HG02623 (cell line): ENCODE measurements at regions not wholly inside any gene's neighbourhood (a gene's known extent, or its start where the extent isn't known, plus 50 kb on each side); places are given as distances from the start of the nearest gene placed in this dataset.

Experiments used
- ATAC-seq: cut with Tn5 transposase; IDR thresholded peaks from one replicate; pipeline ENCODE4 v1.9.1; 2021; ENCODE audit warnings: moderate library complexity; ENCODE audit not compliant: unreplicated experiment

DNA sequence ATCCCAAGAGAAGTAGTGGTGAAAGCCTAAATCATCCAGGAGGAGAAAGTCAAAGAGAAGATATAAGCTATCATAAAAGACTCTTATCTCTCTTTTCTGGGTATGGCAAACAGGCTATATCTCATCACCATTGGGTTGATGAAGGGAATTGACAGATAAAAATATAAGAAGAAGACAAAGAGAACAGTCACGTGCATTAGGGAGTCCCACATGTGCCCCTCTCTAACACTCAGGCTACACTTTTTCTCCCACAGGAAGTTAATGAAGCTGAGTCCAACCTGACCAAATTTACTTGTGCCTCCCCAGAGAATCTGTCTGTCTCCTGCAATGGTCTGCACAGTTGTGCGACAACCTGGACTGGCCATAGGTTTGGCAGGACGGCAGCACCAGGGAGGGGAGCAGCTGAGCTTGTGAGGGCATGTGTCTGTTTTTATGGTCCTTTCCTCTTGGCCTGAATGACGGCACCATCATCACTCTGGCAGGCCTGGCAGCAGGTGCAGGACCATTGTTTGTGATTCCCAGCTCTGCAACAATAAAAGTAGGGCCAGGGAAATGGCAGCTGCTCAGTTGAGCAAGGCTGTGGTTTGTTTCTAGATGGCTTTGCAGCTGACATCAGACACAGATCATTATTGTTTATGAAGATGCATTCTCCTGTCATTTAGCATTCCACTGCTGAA lies 144.5 kb upstream of the MCHR2 start:
- no peak for ATAC-seq

DNA sequence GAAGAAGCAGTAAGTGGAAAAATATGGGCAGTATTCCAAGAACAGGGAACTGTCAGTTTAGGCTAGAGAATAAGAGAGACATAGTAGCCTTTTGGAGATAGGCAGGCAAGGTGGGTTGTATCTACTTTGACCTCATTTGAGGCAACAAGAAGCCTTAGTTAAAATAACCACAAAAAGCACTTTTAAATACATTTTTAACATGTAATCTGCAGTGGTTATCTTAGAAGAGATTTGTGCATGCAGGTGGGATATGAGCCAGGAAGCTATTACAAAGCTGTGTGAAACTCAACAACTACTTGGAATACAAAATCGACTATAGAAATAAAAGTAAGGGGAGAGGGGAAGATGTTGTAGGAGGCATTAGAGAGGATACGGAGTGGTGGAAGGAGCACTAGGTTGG lies 143.7 kb upstream of the MCHR2 start:
- ATAC-seq = no peak

DNA sequence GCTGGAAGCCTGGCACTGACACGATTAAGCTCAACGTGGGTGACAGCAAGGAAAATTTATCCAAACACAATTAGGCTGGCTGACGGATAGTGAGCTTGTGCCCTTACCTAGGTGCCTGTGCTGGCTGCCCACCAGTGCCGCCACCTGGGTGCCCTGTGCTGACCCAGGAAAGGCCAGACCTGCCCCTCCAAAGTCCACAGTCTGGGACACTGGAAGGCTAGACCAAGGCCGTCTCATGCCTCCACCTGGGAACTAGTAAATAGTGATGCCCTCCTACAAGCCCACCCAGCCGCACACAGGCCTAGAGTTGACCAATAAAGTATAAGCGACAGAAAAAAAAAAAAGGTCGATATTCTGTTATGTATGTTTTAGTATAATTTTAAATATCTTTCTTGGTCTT lies 142.6 kb upstream of the MCHR2 start:
- ATAC-seq = no peak

DNA sequence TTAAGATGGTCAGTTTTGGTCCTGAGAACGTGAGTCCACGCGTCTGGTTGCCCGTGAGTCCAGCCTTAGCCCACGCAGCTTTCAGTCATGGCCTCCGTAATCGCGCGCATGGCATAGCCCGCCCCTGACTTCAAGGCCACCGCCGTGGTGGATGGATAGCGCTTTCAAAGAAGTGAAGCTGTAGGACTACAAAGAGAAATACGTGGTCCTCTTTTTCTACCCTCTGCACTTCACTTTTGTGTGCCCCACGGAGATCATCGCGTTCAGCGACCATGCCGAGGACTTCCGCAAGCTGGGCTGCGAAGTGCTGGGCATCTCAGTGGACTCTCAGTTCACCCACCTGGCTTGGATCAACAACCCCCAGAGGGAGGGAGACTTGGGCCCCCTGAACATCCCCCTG lies 142.0 kb upstream of the MCHR2 start:
- ATAC-seq = no peak

DNA sequence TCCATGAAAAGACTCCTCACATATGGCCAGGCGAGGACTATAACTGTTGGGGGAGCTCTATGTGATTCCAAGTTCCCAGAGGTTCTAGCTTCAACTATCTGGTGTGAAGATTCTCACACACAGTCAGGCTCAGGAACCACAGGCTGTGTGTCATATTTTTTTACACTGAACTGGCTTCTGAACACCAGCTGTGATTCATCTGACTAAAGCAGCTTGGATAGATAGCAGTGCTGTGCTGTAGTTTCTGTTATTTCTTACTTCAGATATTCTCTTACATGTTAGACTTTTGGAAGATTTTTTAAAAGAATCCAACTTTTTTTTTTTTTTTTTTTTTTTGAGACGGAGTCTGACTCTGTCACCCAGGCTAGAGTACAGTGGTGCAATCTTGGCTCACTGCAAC lies 140.7 kb upstream of the MCHR2 start:
- ATAC-seq = no peak

DNA sequence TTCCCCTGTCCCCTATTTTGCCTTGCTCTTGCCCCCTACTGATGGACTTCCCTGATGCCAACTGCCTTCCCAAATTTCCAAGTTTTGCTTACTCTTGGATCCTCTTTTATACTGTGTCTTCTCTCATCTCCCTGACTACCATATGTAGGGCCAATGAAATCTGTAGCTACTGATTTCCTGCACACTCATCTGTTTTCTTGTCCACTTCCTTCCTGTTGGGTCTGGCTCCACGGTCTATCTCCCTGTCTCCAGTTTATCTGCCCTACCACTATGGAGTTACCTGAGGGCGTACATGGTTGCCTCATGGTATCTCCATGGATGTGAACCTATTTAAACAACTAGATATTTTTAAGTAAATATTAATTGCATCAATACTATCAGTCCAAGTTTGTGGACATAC lies 140.3 kb upstream of the MCHR2 start:
- ATAC-seq = no peak

DNA sequence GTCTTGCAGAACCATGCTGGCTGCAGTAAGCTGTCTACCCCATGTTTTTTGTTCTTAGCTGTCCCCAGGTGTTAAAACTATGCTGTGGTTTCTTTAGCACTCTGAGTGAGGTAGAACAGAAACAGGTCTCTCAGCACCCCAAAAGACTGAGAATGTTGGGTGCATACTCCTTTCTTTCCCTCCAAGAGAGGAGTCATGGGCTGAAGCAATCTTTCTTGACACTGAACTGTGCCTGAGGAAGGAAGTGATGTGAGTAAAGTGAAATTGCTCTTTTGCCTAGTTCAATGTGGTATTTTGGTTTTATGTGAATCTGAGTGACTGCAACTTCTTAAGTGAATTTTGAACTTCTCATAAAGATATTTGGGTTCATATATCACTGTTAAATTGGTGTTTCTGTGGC lies 138.0 kb upstream of the MCHR2 start:
- ATAC-seq = no peak

DNA sequence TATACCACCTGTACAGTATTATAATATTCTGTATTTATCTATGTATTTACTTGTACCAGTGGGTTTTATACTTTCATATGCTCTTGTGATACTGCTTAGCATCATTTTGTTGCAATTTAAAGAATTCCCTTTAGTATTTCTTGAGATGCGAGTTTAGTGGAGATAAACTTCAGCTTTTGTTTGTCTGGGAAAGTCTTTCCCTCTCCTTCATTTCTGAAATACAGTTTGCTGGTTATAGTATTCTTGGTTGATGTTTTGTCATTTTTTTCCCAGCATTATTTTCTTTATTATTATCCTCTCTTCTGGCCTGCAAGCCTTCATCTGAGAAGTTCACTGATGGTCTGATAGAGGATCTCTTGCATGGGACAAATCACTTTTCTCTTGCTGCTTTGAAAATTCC lies 136.6 kb upstream of the MCHR2 start:
- ATAC-seq = no peak

DNA sequence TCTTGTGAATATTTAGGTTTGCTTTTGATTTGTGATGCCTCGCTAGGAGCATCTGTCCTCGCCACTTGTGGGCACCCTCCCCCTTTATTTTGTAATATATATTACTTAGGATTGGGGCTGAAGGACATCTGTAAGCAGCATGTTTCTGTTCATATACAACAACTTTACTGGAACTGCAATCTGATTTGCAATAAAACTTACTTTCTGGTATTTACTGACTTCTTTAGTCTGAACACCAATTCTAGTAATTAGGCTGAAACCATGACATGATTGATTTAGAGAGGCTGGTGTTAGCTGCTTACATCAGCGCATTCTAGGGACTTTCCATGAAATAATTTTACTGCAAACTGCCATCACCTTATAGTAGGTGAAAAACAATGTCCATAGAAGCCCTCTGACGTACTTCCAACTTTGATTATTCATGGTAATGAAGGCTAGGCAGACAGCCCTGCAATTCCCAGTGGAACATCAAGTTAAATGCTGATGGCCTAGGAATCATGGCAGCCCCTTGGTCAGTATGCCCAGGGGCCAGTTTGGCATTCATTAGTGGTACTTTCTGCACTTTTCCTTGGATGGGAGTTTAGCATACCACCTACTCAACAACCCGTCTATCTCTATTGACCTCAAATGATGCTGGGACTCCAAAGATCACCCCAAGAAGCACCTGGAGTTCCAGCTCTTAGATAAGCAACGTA lies 132.9 kb upstream of the MCHR2 start:
- peak; percentile 54 for ATAC-seq

DNA sequence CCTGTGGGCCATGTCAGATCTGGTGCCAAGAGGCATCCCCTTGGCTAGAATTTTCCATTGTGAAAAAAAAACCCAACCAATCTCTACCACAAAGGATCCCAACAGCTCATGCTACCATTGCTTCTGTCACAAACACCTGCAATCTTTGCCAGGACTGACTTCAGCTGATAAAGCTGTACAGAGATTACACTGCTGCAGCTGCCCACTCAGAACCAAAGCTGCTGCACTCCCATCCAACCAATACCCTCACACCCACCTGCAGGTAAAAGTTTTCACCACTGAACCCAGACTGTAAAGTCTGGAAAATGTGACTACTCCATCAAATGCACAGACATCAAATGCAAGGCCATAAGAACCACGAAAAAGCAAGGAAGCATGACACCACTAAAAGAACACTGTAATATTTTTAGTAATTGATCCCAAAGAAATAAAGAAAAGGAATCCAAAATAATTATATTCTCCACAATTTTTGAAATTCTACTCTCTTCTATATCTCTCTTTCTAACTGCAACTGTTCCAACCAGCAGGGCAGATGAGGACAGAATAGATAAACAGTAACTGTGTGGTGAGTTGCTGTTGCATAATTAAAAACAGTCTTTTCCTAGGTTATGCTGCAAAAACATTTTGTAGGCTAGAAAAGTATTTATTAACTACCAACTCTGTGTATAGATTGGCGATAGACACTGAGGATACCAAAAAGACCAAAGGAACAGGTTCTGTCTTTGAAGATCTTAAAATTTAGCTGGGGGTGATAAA lies 128.0 kb upstream of the MCHR2 start:
- ATAC-seq = no peak

DNA sequence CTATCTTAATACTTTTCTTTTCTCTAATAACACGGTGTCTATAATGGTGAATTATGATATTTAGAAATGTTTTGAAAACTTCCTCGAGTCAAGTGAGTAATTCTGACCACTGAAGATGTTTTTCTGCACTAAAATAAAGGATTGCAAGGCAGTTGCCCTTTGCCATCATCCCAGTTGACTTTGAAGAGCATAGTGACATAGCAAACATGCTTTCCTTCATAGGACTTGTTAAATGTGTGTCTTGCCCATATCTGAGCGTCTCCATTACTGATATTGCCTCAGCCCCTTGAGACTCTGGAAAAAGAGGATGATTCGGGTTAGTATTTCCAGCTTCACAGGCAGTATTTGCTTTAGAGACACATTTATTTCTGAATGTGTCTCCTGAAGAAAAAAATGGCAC lies 125.2 kb upstream of the MCHR2 start:
- ATAC-seq = no peak

DNA sequence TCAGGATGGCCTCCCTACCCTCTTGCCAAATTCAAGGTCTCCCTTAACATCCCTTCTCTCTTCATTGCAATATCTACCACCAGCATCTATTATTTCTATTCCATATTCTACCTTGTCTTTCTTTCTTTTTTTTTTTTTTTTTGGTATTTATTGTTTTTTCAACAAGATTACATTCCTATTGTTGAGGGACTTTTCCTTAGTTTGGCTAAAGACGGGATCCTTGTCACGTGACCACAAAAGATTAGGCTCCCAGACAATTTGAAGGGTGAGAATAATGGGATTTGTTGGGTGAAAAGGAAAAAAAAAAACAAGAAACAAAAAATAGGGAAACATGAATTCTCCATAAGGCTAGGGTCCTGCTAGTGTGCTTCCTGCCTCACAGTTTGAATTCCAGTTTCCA lies 124.3 kb upstream of the MCHR2 start:
- no peak for ATAC-seq

DNA sequence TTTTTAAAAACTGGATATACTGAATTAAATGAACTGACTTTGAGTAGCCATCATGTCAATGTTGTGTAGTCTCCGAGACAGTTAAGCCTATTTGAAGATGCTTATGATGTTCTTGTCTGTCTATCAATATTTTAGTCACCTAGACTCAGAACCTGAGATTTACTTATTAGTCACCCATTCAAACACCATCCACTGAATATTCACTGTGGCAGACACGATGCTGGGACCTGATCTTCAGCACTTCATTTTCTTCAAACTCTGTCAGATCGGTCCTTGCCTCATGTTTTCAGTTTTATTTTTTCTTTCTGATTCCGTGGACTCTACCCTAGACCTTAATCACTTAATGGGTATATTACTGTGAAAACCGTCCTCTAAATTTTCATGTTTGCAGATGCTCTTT lies 123.7 kb upstream of the MCHR2 start:
- ATAC-seq = no peak

DNA sequence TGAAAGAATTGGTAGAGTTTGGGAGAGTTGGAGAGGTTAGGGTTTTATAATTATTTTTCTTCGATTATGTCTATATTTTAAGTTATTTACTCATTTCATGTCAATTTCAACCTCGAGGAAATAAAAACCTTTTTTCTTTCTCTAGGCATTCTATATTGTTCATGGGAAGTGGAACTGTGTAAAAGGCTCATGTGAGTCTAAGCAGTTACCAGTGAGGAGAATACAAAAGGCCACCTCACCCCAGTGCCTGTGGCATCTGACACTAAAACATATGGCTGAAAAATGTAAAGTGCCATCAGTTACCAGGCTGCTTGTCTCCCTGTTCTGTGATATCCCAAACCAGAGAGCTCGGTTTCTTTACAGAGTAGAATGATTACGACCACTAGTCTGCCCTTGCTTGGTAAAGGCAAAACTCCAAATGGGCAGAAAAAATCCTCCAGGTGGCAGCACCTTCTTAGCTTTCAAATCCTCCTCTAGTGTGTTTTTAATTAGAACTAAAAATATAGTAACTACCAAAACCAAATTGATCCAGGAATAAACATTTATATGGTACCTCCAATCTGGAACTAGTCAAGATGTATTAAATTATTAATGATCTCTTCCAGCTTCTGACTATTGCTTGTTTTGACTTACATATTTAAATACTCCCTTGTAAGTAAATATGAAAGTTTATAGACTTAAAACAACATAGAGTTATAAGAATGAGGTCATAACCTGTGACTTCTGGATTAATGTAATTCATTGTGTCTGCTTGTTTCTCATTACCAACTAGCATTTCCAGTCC lies 122.6 kb upstream of the MCHR2 start:
- no peak for ATAC-seq

DNA sequence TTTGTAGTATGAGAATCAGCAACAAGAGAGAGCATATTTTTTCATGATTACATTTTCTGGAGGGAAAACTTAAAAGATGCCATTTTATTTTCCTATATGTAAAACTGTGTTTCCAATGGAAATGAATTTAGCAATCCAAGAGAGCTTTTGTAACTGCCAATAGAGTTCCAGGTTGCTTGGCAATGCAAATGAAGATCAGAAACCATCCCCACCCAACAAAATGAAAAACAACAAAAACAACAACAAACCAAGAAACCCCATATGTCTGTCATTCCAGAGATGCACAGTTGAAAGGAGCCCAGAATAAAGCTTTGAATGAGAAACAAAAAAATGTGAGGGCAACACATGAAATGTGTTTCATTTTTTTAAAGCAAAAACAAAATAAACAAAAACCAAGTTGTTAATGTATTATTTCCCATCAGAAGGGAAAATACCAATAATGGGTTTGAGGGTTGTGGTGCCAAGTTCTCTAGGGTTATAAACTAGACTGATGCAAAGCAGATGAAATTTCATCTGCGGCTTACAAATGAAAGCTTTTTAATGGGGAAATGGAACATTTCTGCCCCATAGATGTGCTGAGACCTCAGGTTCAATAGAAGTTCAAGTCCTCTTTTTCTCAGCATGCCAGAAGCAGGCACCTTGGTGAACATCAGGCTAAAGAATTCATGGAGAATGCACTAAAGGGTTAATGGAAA lies 121.5 kb upstream of the MCHR2 start:
- no peak for ATAC-seq

DNA sequence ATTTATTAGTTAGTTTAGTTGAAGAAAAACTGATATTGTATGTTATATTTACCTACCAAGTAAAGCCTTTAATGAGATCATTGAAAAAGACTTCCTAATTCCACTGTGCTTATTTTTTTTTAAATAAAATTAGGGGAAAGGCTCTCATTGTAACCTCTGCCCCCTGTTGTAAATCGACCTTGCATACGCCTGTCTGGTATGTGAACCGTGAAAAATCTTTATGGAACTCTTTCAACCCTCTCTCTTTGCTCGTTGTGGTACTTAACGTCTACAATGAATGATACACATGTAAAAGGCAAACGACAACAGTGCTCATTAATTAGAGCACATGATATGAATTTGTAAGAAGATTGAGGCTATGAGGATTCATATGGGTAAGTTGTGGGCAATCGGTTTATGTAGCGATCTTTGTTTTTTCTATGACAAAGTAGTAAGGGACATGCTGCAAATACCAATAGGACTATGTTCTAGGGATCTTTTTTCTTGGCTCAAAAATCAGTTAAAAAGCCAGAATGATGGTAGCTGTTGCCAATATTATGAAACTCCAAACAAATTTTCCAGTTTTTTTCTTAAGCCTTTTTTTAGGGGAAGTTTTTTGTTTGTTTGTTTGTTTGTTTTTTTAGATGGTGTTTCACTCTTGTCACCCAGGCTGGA lies 119.0 kb upstream of the MCHR2 start:
- no peak for ATAC-seq

DNA sequence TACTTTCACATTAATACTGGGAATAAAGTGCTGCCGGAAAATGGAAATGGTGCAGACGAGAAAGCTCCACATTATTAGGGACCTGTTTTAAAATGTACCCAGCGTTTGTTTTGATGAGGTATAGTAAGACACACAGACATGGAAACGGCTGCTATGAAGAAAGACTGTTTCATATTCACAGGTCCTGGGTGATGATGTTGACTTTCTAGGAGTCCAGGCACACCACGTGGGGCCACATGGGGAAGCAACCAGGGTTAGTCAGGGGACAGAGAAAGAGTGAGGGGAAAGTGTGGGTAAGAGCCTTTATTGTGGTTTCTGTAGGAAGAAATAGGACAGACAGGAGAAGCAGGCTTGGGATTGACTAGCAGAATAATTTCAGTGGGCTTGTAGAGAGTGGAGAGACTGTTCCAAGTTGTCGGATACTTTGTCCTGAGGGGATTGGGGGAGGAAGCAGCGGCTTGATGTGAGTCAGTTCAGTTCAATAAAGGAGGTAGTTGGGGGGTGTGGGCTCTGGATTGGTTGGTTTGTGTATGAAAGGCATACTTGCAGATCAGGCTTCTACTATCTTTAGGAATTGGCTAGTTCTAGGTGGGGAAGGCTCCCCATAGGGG lies 112.0 kb upstream of the MCHR2 start:
- ATAC-seq = no peak

DNA sequence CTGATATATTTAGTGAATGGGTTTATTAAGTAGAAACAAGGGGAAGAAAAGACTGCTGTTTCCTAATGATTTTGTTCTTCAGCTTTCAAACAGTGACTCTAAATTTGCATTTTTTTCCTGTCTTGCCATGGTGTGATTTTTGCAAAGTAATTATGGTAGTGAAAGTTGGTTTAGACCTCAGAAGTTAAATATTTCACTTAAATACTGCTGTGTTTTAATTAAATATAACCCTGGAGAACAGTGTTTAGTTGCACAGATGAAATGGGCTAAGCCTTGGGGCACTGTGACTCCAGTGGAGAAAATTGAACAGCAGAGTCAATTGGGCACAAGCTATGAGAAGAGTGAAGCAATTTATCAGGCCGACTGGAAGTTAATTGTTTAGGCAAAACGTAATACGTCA lies 111.1 kb upstream of the MCHR2 start:
- ATAC-seq = no peak

DNA sequence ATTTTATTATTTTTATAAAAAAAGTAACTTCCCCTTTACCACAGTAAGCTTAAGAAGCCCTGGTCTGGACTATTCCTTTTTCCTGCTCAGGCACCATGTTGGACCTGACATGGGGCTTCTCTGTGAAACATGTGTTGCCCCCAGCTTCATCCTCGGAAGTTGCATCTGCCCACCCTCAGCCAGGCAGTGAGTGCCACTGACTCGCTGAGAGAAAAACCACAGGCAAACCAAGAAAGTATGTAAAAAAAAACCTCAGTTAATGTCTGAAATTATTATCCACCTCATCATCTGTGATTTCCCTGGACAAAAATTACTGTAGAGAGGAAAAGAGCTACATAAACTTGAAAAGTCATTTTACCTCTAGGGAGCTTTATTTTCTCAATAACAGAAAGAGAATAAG lies 109.9 kb upstream of the MCHR2 start:
- no peak for ATAC-seq

DNA sequence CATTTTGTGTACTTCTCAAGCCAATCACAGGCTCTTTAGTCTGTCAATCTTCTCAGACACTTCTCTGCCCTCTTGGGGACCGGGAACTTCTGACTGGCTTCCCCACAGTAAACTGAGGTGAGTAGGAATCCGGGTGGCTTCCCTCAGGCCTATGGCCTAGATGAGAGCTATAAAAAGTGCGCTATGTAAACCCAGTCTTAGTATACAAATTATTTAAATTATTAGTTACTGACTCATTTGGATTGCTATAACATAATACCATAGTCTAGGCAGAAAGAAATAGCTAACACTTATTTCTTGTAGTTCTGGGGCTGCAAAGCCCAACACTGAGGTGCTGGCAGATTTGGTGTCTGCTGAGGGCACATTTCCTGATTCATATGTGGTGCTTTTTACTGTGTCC lies 109.2 kb upstream of the MCHR2 start:
- no peak for ATAC-seq
